T-cell (primary cell): ENCODE measurements at regions not wholly inside any gene's neighbourhood (a gene's known extent, or its start where the extent isn't known, plus 50 kb on each side); places are given as distances from the start of the nearest gene placed in this dataset.
"Not testable (repeated sequence)": the region's sequence is repeated elsewhere in the genome, so short reads cannot be mapped to it uniquely, and the experiment has no call there.

Experiments used
- ATAC-seq, 4 experiments: fragments of 200-7000 bp in 3 of 4; fragments of 150-1000 bp in 1 of 4; cut with Tn5 transposase; replicated peaks in 1 of 4; 1 replicate in 3 of 4; 2 replicates in 1 of 4; pipeline ENCODE4 v1.10.0; 2021; ENCODE audit warnings: moderate library complexity in 3 of 4, mild to moderate bottlenecking in 2 of 4, moderate number of reproducible peaks in 1 of 4
- CTCF ChIA-PET, 2 donors: fragments of 300-600 bp; sonication (Branson Sonifier 250); formaldehyde crosslinking; loops; one replicate each; lab custom pipeline; 2022; ENCODE audit warnings: antibody characterized with exemption in 2 of 2; lab: Charles Lee
- POLR2A ChIA-PET, 2 donors: fragments of 300-600 bp; sonication (Branson Sonifier 250); formaldehyde crosslinking; loops; one replicate each; lab custom pipeline; 2022; ENCODE audit warnings: antibody characterized with exemption in 2 of 2; lab: Charles Lee
- DNase-seq, 35 experiments: peaks; one replicate each; pipeline versions ENCODE4 v3.0.0 to v3.0.0-alpha.2; 2013 to 2023
- H3K27ac ChIP-seq: one replicate; pipeline ENCODE4 v1.5.1; 2013; ENCODE audit warnings: low read length
- H3K27me3 ChIP-seq, 2 experiments: replicated peaks in 1 of 2; 1 replicate in 1 of 2; 2 replicates in 1 of 2; pipeline versions ENCODE4 v1.6.1 to v1.7.0; 2013; ENCODE audit warnings: low read length in 1 of 2, mixed read lengths in 1 of 2; ENCODE audit not compliant: control insufficient read depth in 2 of 2, insufficient read depth in 2 of 2; ENCODE audit errors: extremely low read depth in 1 of 2
- H3K36me3 ChIP-seq, 2 donors: 1 replicate in 1 of 2; 2 replicates in 1 of 2; pipeline versions ENCODE4 v1.6.1 to v1.7.0; 2013; ENCODE audit warnings: low read length in 1 of 2; ENCODE audit not compliant: control insufficient read depth in 2 of 2, insufficient read depth in 1 of 2; ENCODE audit errors: extremely low read depth in 1 of 2
- H3K4me1 ChIP-seq, 2 experiments: 1 replicate in 1 of 2; 2 replicates in 1 of 2; pipeline versions ENCODE4 v1.6.1 to v1.7.0; 2013; ENCODE audit warnings: low read length in 2 of 2, mixed read lengths in 1 of 2; ENCODE audit not compliant: insufficient read depth in 2 of 2, control insufficient read depth in 1 of 2; ENCODE audit errors: extremely low read depth in 1 of 2
- H3K4me3 ChIP-seq, 2 donors: 1 replicate in 1 of 2; 2 replicates in 1 of 2; pipeline versions ENCODE4 v1.5.1 to v1.7.0; 2013; ENCODE audit warnings: mild to moderate bottlenecking in 2 of 2, low read length in 1 of 2, moderate library complexity in 1 of 2; ENCODE audit not compliant: control insufficient read depth in 1 of 2; ENCODE audit errors: extremely low read depth in 1 of 2
- H3K9me3 ChIP-seq: 2 replicates; pipeline ENCODE4 v1.7.0; 2013
- H3K27ac Mint-ChIP-seq, 2 donors: one replicate each; pipeline ENCODE4 v1.8.0; 2020 to 2021; ENCODE audit warnings: mild to moderate bottlenecking in 2 of 2, mixed read lengths in 2 of 2
- H3K27me3 Mint-ChIP-seq, 2 donors: one replicate each; pipeline ENCODE4 v1.8.0; 2021 to 2022; ENCODE audit warnings: mixed read lengths in 2 of 2
- H3K36me3 Mint-ChIP-seq: one replicate; pipeline ENCODE4 v1.8.0; 2021; ENCODE audit warnings: mixed read lengths
- H3K4me1 Mint-ChIP-seq, 3 donors: one replicate each; pipeline ENCODE4 v1.8.0; 2020 to 2022; ENCODE audit warnings: mixed read lengths in 3 of 3, mild to moderate bottlenecking in 1 of 3
- H3K4me3 Mint-ChIP-seq, 3 donors: one replicate each; pipeline ENCODE4 v1.8.0; 2020 to 2022; ENCODE audit warnings: mild to moderate bottlenecking in 3 of 3, mixed read lengths in 3 of 3, moderate library complexity in 3 of 3
- H3K9me3 Mint-ChIP-seq, 3 donors: one replicate each; pipeline ENCODE4 v1.8.0; 2020 to 2022; ENCODE audit warnings: mixed read lengths in 3 of 3
- WGBS: methylation state at CpG from one replicate; pipeline ENCODE4 v1.1.5; 2013; ENCODE audit warnings: missing lambda C conversion rate; ENCODE audit not compliant: insufficient coverage; 5-methylcytosine and 5-hydroxymethylcytosine counted together

DNA sequence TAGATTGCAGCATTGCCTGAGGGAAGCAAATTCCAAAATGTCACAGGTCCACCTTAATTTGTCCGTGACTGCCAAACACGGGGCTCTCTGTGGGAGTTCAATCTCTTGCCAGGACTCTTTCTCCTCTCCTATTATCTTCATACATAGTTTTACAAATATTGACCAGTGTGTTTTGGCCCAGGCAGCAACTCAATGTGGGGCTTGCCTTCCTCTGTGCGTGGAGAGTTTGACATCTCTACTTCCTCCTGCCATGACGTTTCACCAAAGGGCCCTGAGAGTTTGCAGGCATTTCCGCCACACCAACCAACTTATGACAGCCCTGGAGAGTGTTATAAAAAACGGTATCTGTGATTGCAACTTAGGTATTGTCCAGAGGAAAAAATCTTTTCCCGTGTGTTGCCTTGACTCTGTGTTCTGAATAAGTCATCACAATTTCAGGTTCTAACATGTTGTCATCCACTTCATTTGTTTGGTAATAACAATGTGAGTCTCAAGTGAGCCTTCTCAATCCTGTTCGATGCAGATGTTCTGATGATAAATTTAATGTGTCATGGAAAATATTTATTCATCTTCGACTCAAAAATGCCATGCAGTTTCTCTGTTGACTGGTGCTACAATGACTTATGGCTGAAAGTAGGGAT lies 106.0 kb downstream of the PWWP3B start:
- no CpG with 5 or more reads among the region's 9 CpGs for WGBS

DNA sequence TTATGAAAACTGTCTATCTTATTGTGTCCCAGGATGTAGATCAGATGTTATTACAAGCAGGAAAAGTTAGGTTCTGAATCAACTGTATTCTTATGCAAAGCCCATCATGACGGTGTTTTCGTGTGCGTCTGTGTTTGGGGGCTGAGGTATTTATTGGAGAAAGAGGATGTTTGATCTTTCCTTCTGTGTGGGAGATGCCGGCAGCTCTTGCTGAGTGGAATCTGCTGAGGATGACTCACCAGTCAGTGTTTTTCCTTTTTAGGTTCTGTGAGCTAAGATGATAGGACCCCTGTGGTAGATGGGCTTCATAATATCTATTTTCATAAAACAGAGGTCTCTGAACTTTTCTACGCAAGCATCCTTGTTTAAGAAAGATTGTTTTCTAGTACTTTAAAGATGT lies 107.1 kb downstream of the PWWP3B start:
- whole genome bisulfite sequencing, result no CpG with 5 or more reads among the region's 5 CpGs

More for the DNA sequence above, 106.0 kb downstream of the PWWP3B start:
- H3K9me3 Mint-ChIP-seq, CTCF ChIA-PET, H3K4me1 Mint-ChIP-seq, H3K36me3 ChIP-seq, H3K4me3 ChIP-seq, DNase-seq, H3K36me3 Mint-ChIP-seq, H3K4me1 ChIP-seq, ATAC-seq, H3K27ac Mint-ChIP-seq, H3K4me3 Mint-ChIP-seq, H3K27ac ChIP-seq, H3K27me3 ChIP-seq, H3K27me3 Mint-ChIP-seq, POLR2A ChIA-PET, H3K9me3 ChIP-seq: not testable (repeated sequence)

DNA sequence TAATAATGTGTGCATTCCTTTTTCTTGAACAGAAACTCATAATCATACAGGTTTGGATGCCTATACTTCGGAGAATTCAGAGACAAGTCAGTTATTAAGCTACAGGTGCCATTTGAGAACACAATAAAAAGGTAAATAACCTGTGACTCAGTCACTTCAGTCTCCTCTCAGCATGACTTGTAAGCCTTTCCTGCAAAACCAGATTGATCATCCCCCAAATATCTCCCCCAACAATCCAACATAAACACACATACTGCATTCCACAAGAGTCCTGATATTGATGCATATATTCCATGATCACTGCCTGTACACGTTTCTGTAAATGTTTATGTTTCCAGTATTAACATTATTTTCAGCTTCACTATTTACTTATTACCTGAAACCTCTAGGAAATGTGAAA lies 110.8 kb downstream of the PWWP3B start:
- DNase-seq, result no peak
- peaks cover 0 to 2% of the 10 kb centered on the region in 2 experiments for H3K27me3 ChIP-seq
- no peak for ATAC-seq
- no peaks in the 10 kb centered on the region for H3K9me3 ChIP-seq
- POLR2A ChIA-PET, result no interaction called here
- H3K4me1 ChIP-seq, result no peaks in the 10 kb centered on the region
- peaks cover 0 to 7% of the 10 kb centered on the region in 2 donors for H3K27me3 Mint-ChIP-seq
- H3K4me3 ChIP-seq, result no peak overlapping the region
- H3K27ac Mint-ChIP-seq, result no peak overlapping the region
- H3K9me3 Mint-ChIP-seq, result no peaks in the 10 kb centered on the region
- H3K4me1 Mint-ChIP-seq, result no peaks in the 10 kb centered on the region
- no peaks in the 10 kb centered on the region for H3K36me3 Mint-ChIP-seq
- H3K27ac ChIP-seq, result no peak overlapping the region
- no peaks in the 10 kb centered on the region for H3K36me3 ChIP-seq
- CTCF ChIA-PET, result no interaction called here
- H3K4me3 Mint-ChIP-seq, result no peak overlapping the region
- WGBS, result 50% methylated on average over 1 of the region's 2 CpGs

More for the DNA sequence above, 107.1 kb downstream of the PWWP3B start:
- POLR2A ChIA-PET, H3K27ac ChIP-seq, H3K4me1 ChIP-seq, ATAC-seq, H3K27ac Mint-ChIP-seq, CTCF ChIA-PET, H3K9me3 Mint-ChIP-seq, H3K36me3 Mint-ChIP-seq, H3K9me3 ChIP-seq, H3K4me3 Mint-ChIP-seq, DNase-seq, H3K27me3 Mint-ChIP-seq, H3K4me3 ChIP-seq, H3K4me1 Mint-ChIP-seq, H3K27me3 ChIP-seq, H3K36me3 ChIP-seq: not testable (repeated sequence)

- Histone ChIP-seq H3K36me3 (no peaks in the 10 kb centered on the region), H3K9me3 (no peaks in the 10 kb centered on the region), H3K27me3 (peaks cover 0 to 2% of the 10 kb centered on the region in 2 experiments), H3K4me1 (no peaks in the 10 kb centered on the region), H3K27ac (no peak overlapping the region), H3K4me3 (no peak overlapping the region)
- no peak for ATAC-seq
- Mint-ChIP-seq H3K27ac (no peak overlapping the region), H3K36me3 (no peaks in the 10 kb centered on the region), H3K27me3 (peaks cover 0 to 9% of the 10 kb centered on the region in 2 donors), H3K4me3 (no peak overlapping the region), H3K4me1 (no peaks in the 10 kb centered on the region), H3K9me3 (no peaks in the 10 kb centered on the region)
- DNase-seq, result no peak
- ChIA-PET CTCF (no interaction called here), POLR2A (no interaction called here)
- WGBS, result no CpG with 5 or more reads among the region's 2 CpGs
Measured at GRCh38 chrX:106281383-106281782, 113.3 kb downstream of the PWWP3B start.

- CTCF ChIA-PET, result no interaction called here
- no peak overlapping the region for H3K27ac Mint-ChIP-seq
Measured at GRCh38 chrX:106283841-106284240, 115.7 kb downstream of the PWWP3B start.

GRCh38 chrX:106284431-106285025 lies 116.4 kb downstream of the PWWP3B start:
- CTCF ChIA-PET, result no interaction called here
- H3K27ac Mint-ChIP-seq, result no peak overlapping the region
- H3K4me3 Mint-ChIP-seq, result no peak overlapping the region
- no peaks in the 10 kb centered on the region for H3K4me1 Mint-ChIP-seq
- no peak overlapping the region for H3K4me3 ChIP-seq
- no peak for DNase-seq
- no peaks in the 10 kb centered on the region for H3K4me1 ChIP-seq
- no peaks in the 10 kb centered on the region for H3K9me3 ChIP-seq
- H3K27me3 ChIP-seq, result peaks cover 0 to 2% of the 10 kb centered on the region in 2 experiments
- H3K9me3 Mint-ChIP-seq, result no peaks in the 10 kb centered on the region
- H3K36me3 Mint-ChIP-seq, result no peaks in the 10 kb centered on the region
- peaks cover 0 to 4% of the 10 kb centered on the region in 2 donors for H3K27me3 Mint-ChIP-seq
- 33% methylated on average over 1 of the region's 2 CpGs for WGBS
- no peak for ATAC-seq
- POLR2A ChIA-PET, result no interaction called here
- no peak overlapping the region for H3K27ac ChIP-seq
- H3K36me3 ChIP-seq, result no peaks in the 10 kb centered on the region

More at GRCh38 chrX:106283841-106284240, 115.7 kb downstream of the PWWP3B start:
- Mint-ChIP-seq H3K4me3 (no peak overlapping the region), H3K27me3 (peaks cover 0 to 8% of the 10 kb centered on the region in 2 donors), H3K9me3 (no peaks in the 10 kb centered on the region), H3K36me3 (no peaks in the 10 kb centered on the region), H3K4me1 (no peaks in the 10 kb centered on the region)
- ATAC-seq (no peak), DNase-seq (no peak)
- POLR2A ChIA-PET, result no interaction called here
- H3K4me1 ChIP-seq, result no peaks in the 10 kb centered on the region
- no peaks in the 10 kb centered on the region for H3K36me3 ChIP-seq
- no peak overlapping the region for H3K4me3 ChIP-seq
- no CpG with 5 or more reads among the region's 4 CpGs for WGBS
- peaks cover 0 to 2% of the 10 kb centered on the region in 2 experiments for H3K27me3 ChIP-seq
- H3K9me3 ChIP-seq, result no peaks in the 10 kb centered on the region
- H3K27ac ChIP-seq, result no peak overlapping the region
